Retinal pigment epithelial cell (primary cell): ENCODE measurements at regions not wholly inside any gene's neighbourhood (a gene's known extent, or its start where the extent isn't known, plus 50 kb on each side); places are given as distances from the start of the nearest gene placed in this dataset.
A peak's percentile ranks its signal among the peaks of the same experiment; 100 is the strongest.

Experiments
- DNase-seq: peaks from one replicate; pipeline ENCODE4 v3.0.0-alpha.2; 2010; ENCODE audit warnings: low read depth
- H3K4me3 ChIP-seq: 2 replicates; pipeline ENCODE4 v1.5.1; 2011; ENCODE audit warnings: mild to moderate bottlenecking, low read length, control low read depth, moderate library complexity
- CTCF ChIP-seq: conservative IDR thresholded peaks from 2 replicates; pipeline ENCODE4 v1.5.1; 2011; ENCODE audit warnings: low read depth, low read length, control low read depth, inconsistent platforms

- peak; percentile 2 for DNase-seq
- TF ChIP-seq CTCF, result no peak
- H3K4me3 ChIP-seq, result no peak overlapping the region
Measured at GRCh38 chr1:86296305-86297205, 99.6 kb downstream of the ODF2L start.

GRCh38 chr1:86289746-86290145 lies 106.4 kb downstream of the ODF2L start:
- TF ChIP-seq CTCF, result no peak
- no peak overlapping the region for H3K4me3 ChIP-seq
- DNase-seq, result no peak

GRCh38 chr1:86289161-86289560 lies 107.0 kb downstream of the ODF2L start:
- no peak overlapping the region for H3K4me3 ChIP-seq
- TF ChIP-seq CTCF, result no peak
- no peak for DNase-seq

GRCh38 chr1:86288586-86289147 lies 107.5 kb downstream of the ODF2L start:
- no peak overlapping the region for H3K4me3 ChIP-seq
- DNase-seq, result no peak
- no peak for TF ChIP-seq CTCF

GRCh38 chr1:86285796-86286195 lies 110.3 kb downstream of the ODF2L start:
- no peak overlapping the region for H3K4me3 ChIP-seq
- TF ChIP-seq CTCF, result no peak
- DNase-seq, result no peak

GRCh38 chr1:86282611-86283010 lies 113.5 kb downstream of the ODF2L start:
- no peak overlapping the region for H3K4me3 ChIP-seq
- DNase-seq, result no peak
- no peak for TF ChIP-seq CTCF

- no peak for DNase-seq
- H3K4me3 ChIP-seq, result no peak overlapping the region
- no peak for TF ChIP-seq CTCF
Measured at GRCh38 chr1:86277936-86278335, 118.2 kb downstream of the ODF2L start.
